ENCODE measurements at regions not wholly inside any gene's neighbourhood (a gene's known extent, or its start where the extent isn't known, plus 50 kb on each side); places are given as distances from the start of the nearest gene placed in this dataset.

GRCh38 chr13:69553976-69554375 lies 553.6 kb upstream of the ATXN8OS start:
- Mint-ChIP-seq H3K27ac (no peak overlapping the region), H3K36me3 (ENCODE audit: low read depth) (no peaks in the 10 kb centered on the region), H3K9me3 (peaks cover 3% of the 10 kb centered on the region), H3K4me1 (no peaks in the 10 kb centered on the region), H3K27me3 (ENCODE audit: low read depth, poor library complexity) (no peaks in the 10 kb centered on the region), H3K4me3 (no peak overlapping the region)
- no peak for DNase-seq
- no peak for TF ChIP-seq CTCF (IDR thresholded peaks at IDR 0.05)

- no peak for TF ChIP-seq CTCF (IDR thresholded peaks at IDR 0.05)
- Mint-ChIP-seq H3K4me1 (no peaks in the 10 kb centered on the region), H3K27me3 (ENCODE audit: low read depth, poor library complexity) (no peaks in the 10 kb centered on the region), H3K27ac (no peak overlapping the region), H3K4me3 (no peak overlapping the region), H3K36me3 (ENCODE audit: low read depth) (no peaks in the 10 kb centered on the region), H3K9me3 (peaks cover 3% of the 10 kb centered on the region)
- no peak for DNase-seq
Observed at GRCh38 chr13:69551193-69551592, 556.4 kb upstream of the ATXN8OS start.

GRCh38 chr13:69547780-69548179 lies 559.8 kb upstream of the ATXN8OS start:
- no peaks in the 10 kb centered on the region for H3K4me1 Mint-ChIP-seq
- no peak for TF ChIP-seq CTCF (IDR thresholded peaks at IDR 0.05)
- peaks cover 3% of the 10 kb centered on the region for H3K9me3 Mint-ChIP-seq
- no peaks in the 10 kb centered on the region for H3K27me3 Mint-ChIP-seq (ENCODE audit: low read depth, poor library complexity)
- H3K4me3 Mint-ChIP-seq: no peak overlapping the region
- no peak for DNase-seq
- no peaks in the 10 kb centered on the region for H3K36me3 Mint-ChIP-seq (ENCODE audit: low read depth)
- H3K27ac Mint-ChIP-seq: no peak overlapping the region

GRCh38 chr13:69545551-69545950 lies 562.1 kb upstream of the ATXN8OS start:
- Mint-ChIP-seq H3K4me1 (no peaks in the 10 kb centered on the region), H3K27ac (no peak overlapping the region), H3K36me3 (ENCODE audit: low read depth) (no peaks in the 10 kb centered on the region), H3K9me3 (no peaks in the 10 kb centered on the region), H3K4me3 (no peak overlapping the region), H3K27me3 (ENCODE audit: low read depth, poor library complexity) (no peaks in the 10 kb centered on the region)
- no peak for DNase-seq
- TF ChIP-seq CTCF (IDR thresholded peaks at IDR 0.05): no peak

GRCh38 chr13:69524459-69525150 lies 583.0 kb upstream of the ATXN8OS start:
- H3K4me3 Mint-ChIP-seq: no peak overlapping the region
- H3K27ac Mint-ChIP-seq: no peak overlapping the region
- no peaks in the 10 kb centered on the region for H3K36me3 Mint-ChIP-seq (ENCODE audit: low read depth)
- DNase-seq: no peak
- H3K4me1 Mint-ChIP-seq: no peaks in the 10 kb centered on the region
- H3K27me3 Mint-ChIP-seq (ENCODE audit: low read depth, poor library complexity): no peaks in the 10 kb centered on the region
- H3K9me3 Mint-ChIP-seq: no peaks in the 10 kb centered on the region
- peak; percentile 25 for TF ChIP-seq CTCF (IDR thresholded peaks at IDR 0.05)

- no peaks in the 10 kb centered on the region for H3K27me3 Mint-ChIP-seq (ENCODE audit: low read depth, poor library complexity)
- H3K4me3 Mint-ChIP-seq: no peak overlapping the region
- no peaks in the 10 kb centered on the region for H3K4me1 Mint-ChIP-seq
- DNase-seq: no peak
- H3K36me3 Mint-ChIP-seq (ENCODE audit: low read depth): no peaks in the 10 kb centered on the region
- no peak overlapping the region for H3K27ac Mint-ChIP-seq
- peaks cover 4% of the 10 kb centered on the region for H3K9me3 Mint-ChIP-seq
- no peak for TF ChIP-seq CTCF (IDR thresholded peaks at IDR 0.05)
Observed at GRCh38 chr13:69496981-69497380, 610.6 kb upstream of the ATXN8OS start.

All from nephron progenitor cell (in vitro differentiated cells).